H54 (cell line): ENCODE measurements at regions not wholly inside any gene's neighbourhood (a gene's known extent, or its start where the extent isn't known, plus 50 kb on each side); places are given as distances from the start of the nearest gene placed in this dataset.

Experiments
- DNase-seq: peaks from one replicate; pipeline ENCODE4 v3.0.0; 2011; ENCODE audit warnings: low spot score, mixed read lengths; ENCODE audit not compliant: insufficient read length
- FAIRE-seq: peaks from 3 replicates; lab custom pipeline; 2011; peaks lifted over from hg19 to GRCh38; lab: Jason Lieb, UNC
- POLR2A ChIP-seq: IDR thresholded peaks from 2 replicates; pipeline ENCODE4 v1.6.1; 2011; ENCODE audit warnings: low read depth, mild to moderate bottlenecking, low read length

GRCh38 chr7:32266932-32267475 lies 196.8 kb upstream of the PDE1C start:
- DNase-seq (no peak), FAIRE-seq (no peak)

GRCh38 chr7:32264702-32265284 lies 194.6 kb upstream of the PDE1C start:
- no peak for TF ChIP-seq POLR2A
- DNase-seq: no peak
- no peak for FAIRE-seq

More at GRCh38 chr7:32266932-32267475, 196.8 kb upstream of the PDE1C start:
- TF ChIP-seq POLR2A: no peak

- FAIRE-seq: no peak
- no peak for TF ChIP-seq POLR2A
- no peak for DNase-seq
These were observed 193.4 kb upstream of the PDE1C start for GRCh38 chr7:32263611-32264010.

- FAIRE-seq: no peak
- TF ChIP-seq POLR2A: no peak
- DNase-seq: no peak
These were observed 192.1 kb upstream of the PDE1C start for GRCh38 chr7:32262315-32262714.

GRCh38 chr7:32259931-32260596 lies 189.9 kb upstream of the PDE1C start:
- no peak for TF ChIP-seq POLR2A
- FAIRE-seq (no peak), DNase-seq (no peak)

- no peak for TF ChIP-seq POLR2A
- no peak for FAIRE-seq
- DNase-seq: no peak
These were observed 188.1 kb upstream of the PDE1C start for GRCh38 chr7:32258265-32258664.

GRCh38 chr7:32257621-32258020 lies 187.4 kb upstream of the PDE1C start:
- no peak for DNase-seq

GRCh38 chr7:32256811-32257210 lies 186.6 kb upstream of the PDE1C start:
- no peak for DNase-seq
- TF ChIP-seq POLR2A: no peak
- FAIRE-seq: no peak

More at GRCh38 chr7:32257621-32258020, 187.4 kb upstream of the PDE1C start:
- TF ChIP-seq POLR2A: no peak
- FAIRE-seq: no peak

- no peak for TF ChIP-seq POLR2A
- FAIRE-seq (no peak), DNase-seq (no peak)
These were observed 186.2 kb upstream of the PDE1C start for GRCh38 chr7:32256376-32256775.

GRCh38 chr7:32255036-32255435 lies 184.8 kb upstream of the PDE1C start:
- TF ChIP-seq POLR2A: no peak
- FAIRE-seq: no peak
- DNase-seq: no peak

- no peak for TF ChIP-seq POLR2A
- DNase-seq (no peak), FAIRE-seq (no peak)
These were observed 183.1 kb upstream of the PDE1C start for GRCh38 chr7:32253299-32253698.

- FAIRE-seq: no peak
- no peak for DNase-seq
- TF ChIP-seq POLR2A: no peak
These were observed 181.5 kb upstream of the PDE1C start for GRCh38 chr7:32251659-32252058.

- DNase-seq (no peak), FAIRE-seq (no peak)
- TF ChIP-seq POLR2A: no peak
These were observed 180.5 kb upstream of the PDE1C start for GRCh38 chr7:32250471-32251260.

- DNase-seq: no peak
- TF ChIP-seq POLR2A: no peak
- FAIRE-seq: no peak
These were observed 179.8 kb upstream of the PDE1C start for GRCh38 chr7:32250003-32250402.

GRCh38 chr7:32248522-32248921 lies 178.3 kb upstream of the PDE1C start:
- no peak for TF ChIP-seq POLR2A
- FAIRE-seq (no peak), DNase-seq (no peak)
